H1 (cell line): ENCODE measurements at regions not wholly inside any gene's neighbourhood (a gene's known extent, or its start where the extent isn't known, plus 50 kb on each side); places are given as distances from the start of the nearest gene placed in this dataset.

ENCODE experiments used
- CTCF ChIA-PET: fragments of 300-600 bp; sonication (Branson Sonifier 250); formaldehyde crosslinking; loops from one replicate; lab custom pipeline; 2021; ENCODE audit not compliant: partially characterized antibody; lab: Charles Lee
- POLR2A ChIA-PET: fragments of 300-600 bp; sonication (Branson Sonifier 250); formaldehyde crosslinking; loops from one replicate; lab custom pipeline; 2021; ENCODE audit warnings: inconsistent platforms; ENCODE audit not compliant: partially characterized antibody; lab: Charles Lee
- DNase-seq, 2 experiments: peaks; one replicate each; pipeline versions ENCODE4 v3.0.0 to v3.0.0-alpha.2; 2010 to 2022; ENCODE audit warnings: low spot score in 2 of 2, low read depth in 1 of 2, mixed read lengths in 1 of 2
- FAIRE-seq: peaks from 2 replicates; lab custom pipeline; 2011; peaks lifted over from hg19 to GRCh38; lab: Jason Lieb, UNC
- H2AFZ ChIP-seq: 2 replicates; pipeline ENCODE4 v1.8.1; 2012; ENCODE audit warnings: low read length, inconsistent platforms
- H2AK5ac ChIP-seq: 2 replicates; pipeline ENCODE4 v1.6.1; 2013; ENCODE audit warnings: low read depth, low read length
- H2BK120ac ChIP-seq: replicated peaks from 2 replicates; pipeline ENCODE3; 2013; ENCODE audit warnings: low read depth, low read length, inconsistent platforms
- H2BK12ac ChIP-seq: 2 replicates; pipeline ENCODE4 v1.6.1; 2013; ENCODE audit warnings: low read depth, low read length
- H2BK15ac ChIP-seq: 2 replicates; pipeline ENCODE4 v1.6.1; 2013; ENCODE audit warnings: low read length
- H2BK20ac ChIP-seq: 2 replicates; pipeline ENCODE4 v1.6.1; 2013; ENCODE audit warnings: low read length
- H2BK5ac ChIP-seq: 2 replicates; pipeline ENCODE4 v1.6.1; 2013; ENCODE audit warnings: low read depth, low read length
- H3K14ac ChIP-seq: 2 replicates; pipeline ENCODE4 v1.6.1; 2013; ENCODE audit warnings: inconsistent platforms; ENCODE audit not compliant: insufficient read length
- H3K18ac ChIP-seq: 2 replicates; pipeline ENCODE4 v1.6.1; 2013; ENCODE audit warnings: low read length; ENCODE audit errors: extremely low read depth
- H3K23ac ChIP-seq: 2 replicates; pipeline ENCODE4 v1.6.1; 2013; ENCODE audit warnings: inconsistent platforms; ENCODE audit not compliant: insufficient read length
- H3K23me2 ChIP-seq: 2 replicates; pipeline ENCODE4 v1.6.1; 2013; ENCODE audit warnings: low read depth, low read length
- H3K27ac ChIP-seq: 2 replicates; pipeline ENCODE4 v1.6.1; 2011; ENCODE audit warnings: low read depth, low read length, inconsistent platforms
- H3K27me3 ChIP-seq, 4 experiments: replicated peaks in 1 of 4; 1 replicate in 1 of 4; 2 replicates in 3 of 4; pipeline versions ENCODE4 v1.6.1 to v1.8.1; 2011 to 2013; ENCODE audit warnings: low read length in 3 of 4, mild to moderate bottlenecking in 3 of 4, inconsistent platforms in 2 of 4, mixed read lengths in 2 of 4, moderate library complexity in 1 of 4; ENCODE audit not compliant: control insufficient read depth in 3 of 4, insufficient read depth in 3 of 4; ENCODE audit errors: extremely low read depth in 1 of 4
- H3K36me3 ChIP-seq, 4 experiments: 2 replicates each; pipeline versions ENCODE4 v1.6.1 to v1.8.1; 2011 to 2013; ENCODE audit warnings: mild to moderate bottlenecking in 4 of 4, low read length in 3 of 4, moderate library complexity in 2 of 4, control low read depth in 1 of 4, inconsistent platforms in 1 of 4; ENCODE audit not compliant: insufficient read depth in 4 of 4, control insufficient read depth in 2 of 4
- H3K4ac ChIP-seq: replicated peaks from 2 replicates; pipeline ENCODE3; 2013; ENCODE audit warnings: low read length, low read depth, mixed read lengths, inconsistent platforms; ENCODE audit not compliant: insufficient read length
- H3K4me1 ChIP-seq, 4 experiments: replicated peaks in 1 of 4; 1 replicate in 1 of 4; 2 replicates in 3 of 4; pipeline versions ENCODE4 v1.6.1 to v1.8.1; 2011 to 2013; ENCODE audit warnings: low read length in 3 of 4, inconsistent platforms in 2 of 4, mixed read lengths in 1 of 4; ENCODE audit not compliant: insufficient read depth in 4 of 4, control insufficient read depth in 3 of 4
- H3K4me2 ChIP-seq, 2 experiments: 2 replicates each; pipeline versions ENCODE4 v1.6.1 to v1.8.1; 2011 to 2013; ENCODE audit warnings: low read depth in 2 of 2, low read length in 2 of 2, control low read depth in 1 of 2, inconsistent platforms in 1 of 2, mild to moderate bottlenecking in 1 of 2; ENCODE audit not compliant: insufficient read depth in 1 of 2
- H3K4me3 ChIP-seq, 4 experiments: fragments of 200-600, 300-600 bp in 1 of 4; sonication (generic), shearing (Covaris generic), sonication (Bioruptor Twin) in 1 of 4; 2 replicates each; pipeline versions ENCODE4 v1.5.1 to v1.8.1; 2011 to 2016; ENCODE audit warnings: low read length in 4 of 4, low read depth in 3 of 4, control low read depth in 2 of 4, inconsistent platforms in 2 of 4, mild to moderate bottlenecking in 2 of 4, mixed read lengths in 1 of 4, moderate library complexity in 1 of 4; ENCODE audit not compliant: insufficient read depth in 2 of 4; ENCODE audit errors: extremely low read depth in 1 of 4
- H3K56ac ChIP-seq: replicated peaks from 2 replicates; pipeline ENCODE3; 2013; ENCODE audit warnings: low read depth, mild to moderate bottlenecking, mixed read lengths, low read length, inconsistent platforms; ENCODE audit not compliant: insufficient read length
- H3K79me1 ChIP-seq: 2 replicates; pipeline ENCODE4 v1.6.1; 2013; ENCODE audit warnings: low read depth, low read length, control low read depth
- H3K79me2 ChIP-seq, 2 experiments: 2 replicates each; pipeline versions ENCODE4 v1.6.1 to v1.8.1; 2012 to 2013; ENCODE audit warnings: low read length in 2 of 2, mild to moderate bottlenecking in 2 of 2, inconsistent platforms in 1 of 2; ENCODE audit not compliant: insufficient read depth in 2 of 2, control insufficient read depth in 1 of 2
- H3K9ac ChIP-seq, 4 experiments: replicated peaks in 1 of 4; 1 replicate in 1 of 4; 2 replicates in 3 of 4; pipeline versions ENCODE4 v1.6.1 to v1.8.1; 2011 to 2013; ENCODE audit warnings: low read depth in 3 of 4, low read length in 3 of 4, control low read depth in 2 of 4, mild to moderate bottlenecking in 2 of 4, moderate library complexity in 2 of 4, inconsistent platforms in 1 of 4; ENCODE audit errors: extremely low read depth in 1 of 4
- H3K9me3 ChIP-seq, 2 experiments: 2 replicates each; pipeline versions ENCODE4 v1.6.1 to v1.8.1; 2012 to 2013; ENCODE audit warnings: mild to moderate bottlenecking in 2 of 2, moderate library complexity in 2 of 2, control low read depth in 1 of 2, inconsistent platforms in 1 of 2, low read depth in 1 of 2, low read length in 1 of 2, mixed read lengths in 1 of 2; ENCODE audit not compliant: insufficient read depth in 2 of 2
- H4K20me1 ChIP-seq, 2 experiments: replicated peaks in 1 of 2; 2 replicates each; pipeline versions ENCODE3 to v1.8.1; 2011 to 2013; ENCODE audit warnings: inconsistent platforms in 2 of 2, low read length in 2 of 2, mild to moderate bottlenecking in 1 of 2; ENCODE audit not compliant: insufficient read depth in 2 of 2, control insufficient read depth in 1 of 2
- H4K5ac ChIP-seq: 2 replicates; pipeline ENCODE4 v1.6.1; 2013; ENCODE audit warnings: low read length, low read depth, mixed read lengths, inconsistent platforms; ENCODE audit not compliant: insufficient read length
- H4K8ac ChIP-seq: 2 replicates; pipeline ENCODE4 v1.8.0; 2013; ENCODE audit warnings: mild to moderate bottlenecking, moderate library complexity, low read length, inconsistent platforms; ENCODE audit not compliant: insufficient read depth; ENCODE audit errors: extremely low read depth
- H4K91ac ChIP-seq: replicated peaks from 2 replicates; pipeline ENCODE3; 2013; ENCODE audit warnings: low read length, mixed read lengths, inconsistent platforms; ENCODE audit not compliant: insufficient read length
- ATF3 ChIP-seq: IDR thresholded peaks from 2 replicates; pipeline ENCODE4 v1.6.1; 2011; ENCODE audit warnings: low read depth, mild to moderate bottlenecking, low read length; ENCODE audit not compliant: insufficient read depth
- HDAC6 ChIP-seq: IDR thresholded peaks from one replicate; pipeline ENCODE4 v1.7.1; 2012; ENCODE audit warnings: low read depth, mild to moderate bottlenecking, inconsistent platforms, low read length, moderate library complexity
- SIX5 ChIP-seq: IDR thresholded peaks from 2 replicates; pipeline ENCODE4 v1.6.1; 2011; ENCODE audit warnings: mild to moderate bottlenecking, low read depth, low read length
- YY1 ChIP-seq: IDR thresholded peaks from 2 replicates; pipeline ENCODE4 v1.6.1; 2011; ENCODE audit warnings: low read depth, mild to moderate bottlenecking, low read length
- WGBS, 2 experiments: shearing (Covaris generic) in 1 of 2; methylation state at CpG; one replicate each; pipeline versions ENCODE4 v1.1.6 to v1.1.7; 2013 to 2015; ENCODE audit warnings: low lambda C conversion rate in 2 of 2, mixed read lengths in 2 of 2, inconsistent platforms in 1 of 2, low coverage in 1 of 2, missing lambda C conversion rate in 1 of 2; ENCODE audit not compliant: insufficient replicate concordance in 2 of 2, insufficient coverage in 1 of 2, insufficient read length in 1 of 2; ENCODE audit errors: extremely low coverage in 1 of 2, missing lambda C conversion rate in 1 of 2; 5-methylcytosine and 5-hydroxymethylcytosine counted together

GRCh38 chr3:115423170-115423569 lies 200.1 kb upstream of the GAP43 start:
- H2BK15ac ChIP-seq, result no peak overlapping the region
- H3K4ac ChIP-seq, result no peak overlapping the region
- no peaks in the 10 kb centered on the region for H3K36me3 ChIP-seq
- H3K27ac ChIP-seq, result no peak overlapping the region
- no peak for DNase-seq
- H3K9ac ChIP-seq, result no peak overlapping the region
- no peak overlapping the region for H4K91ac ChIP-seq
- H2BK12ac ChIP-seq, result no peak overlapping the region
- H3K18ac ChIP-seq, result no peak overlapping the region
- H4K8ac ChIP-seq, result no peak overlapping the region
- POLR2A ChIA-PET, result no interaction called here
- no peaks in the 10 kb centered on the region for H3K27me3 ChIP-seq
- no peak overlapping the region for H2BK120ac ChIP-seq
- H2AK5ac ChIP-seq, result no peak overlapping the region
- no peaks in the 10 kb centered on the region for H3K79me2 ChIP-seq
- no peaks in the 10 kb centered on the region for H3K23me2 ChIP-seq
- H2AFZ ChIP-seq, result no peak overlapping the region
- H3K23ac ChIP-seq, result no peak overlapping the region
- H3K4me3 ChIP-seq, result no peak overlapping the region
- 69% methylated on average over 1 of the region's 1 CpG; no CpG with 5 or more reads in 1 of the 2 experiments for WGBS, 2 experiments
- FAIRE-seq, result no peak
- H4K20me1 ChIP-seq, result no peaks in the 10 kb centered on the region
- H4K5ac ChIP-seq, result no peak overlapping the region
- H2BK20ac ChIP-seq, result no peak overlapping the region
- no peaks in the 10 kb centered on the region for H3K79me1 ChIP-seq
- CTCF ChIA-PET, result interaction anchor here (1.0 kb wide), 1 partner anchor 42 kb away, joined by 3 read pairs; no protein-coding TSS in a partner anchor
- TF ChIP-seq HDAC6, result no peak
- TF ChIP-seq ATF3, result no peak
- TF ChIP-seq SIX5, result no peak
- TF ChIP-seq YY1, result no peak
- TF ChIP-seq, all 59 proteins: peak for 0
- Histone ChIP-seq H3K14ac (no peak overlapping the region), H3K56ac (no peak overlapping the region), H2BK5ac (no peak overlapping the region), H3K9me3 (no peaks in the 10 kb centered on the region), H3K4me1 (no peaks in the 10 kb centered on the region), H3K4me2 (no peak overlapping the region)
